GM21576 (cell line): ENCODE measurements at regions not wholly inside any gene's neighbourhood (a gene's known extent, or its start where the extent isn't known, plus 50 kb on each side); places are given as distances from the start of the nearest gene placed in this dataset.
"Not testable (repeated sequence)": the region's sequence is repeated elsewhere in the genome, so short reads cannot be mapped to it uniquely, and the experiment has no call there.

Experiments
- ATAC-seq: cut with Tn5 transposase; IDR thresholded peaks from one replicate; pipeline ENCODE4 v1.9.1; 2021; ENCODE audit warnings: mild to moderate bottlenecking, moderate library complexity; ENCODE audit not compliant: unreplicated experiment

DNA sequence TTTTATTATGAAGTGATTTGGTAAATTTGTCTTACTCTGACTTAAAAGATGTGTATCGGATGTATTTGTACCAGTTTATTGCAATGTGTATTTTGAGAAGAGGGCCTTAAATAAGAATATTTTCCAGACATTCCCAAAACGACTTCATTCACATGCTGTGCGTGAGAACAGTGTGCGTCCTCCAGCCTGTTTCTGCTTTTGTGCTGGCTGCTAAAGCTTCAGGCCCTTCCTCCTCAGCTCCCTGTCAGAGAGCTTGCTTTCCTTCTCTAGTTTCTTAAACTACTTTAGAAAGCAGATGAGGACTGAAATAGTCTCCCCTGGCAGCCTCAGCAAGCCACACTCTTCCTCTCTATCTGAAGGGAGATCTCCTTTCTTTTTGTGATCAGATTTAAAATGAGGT lies 157.8 kb downstream of the SAMD5 start:
- ATAC-seq: no peak

GRCh38 chr6:147667082-147667481 lies 158.6 kb downstream of the SAMD5 start:
- ATAC-seq: no peak

DNA sequence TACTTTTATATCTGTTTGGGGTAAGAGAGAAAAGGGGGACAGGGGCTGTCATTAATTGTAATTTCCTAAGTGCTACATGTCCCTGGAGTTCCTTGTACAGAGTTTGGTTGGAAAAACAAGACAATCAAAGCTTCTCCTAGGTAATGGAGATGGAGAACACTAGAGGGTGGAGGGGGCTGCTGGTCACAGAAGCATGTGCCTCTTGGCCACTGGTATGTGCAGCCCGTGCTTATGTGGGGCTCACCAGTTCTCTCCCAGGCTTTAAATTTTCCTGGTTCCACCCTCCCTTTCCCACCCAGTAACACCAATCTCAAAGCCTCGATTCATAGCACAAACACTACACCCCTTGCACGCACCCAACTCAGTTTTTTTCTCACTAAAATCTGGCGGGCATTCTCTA lies 165.6 kb downstream of the SAMD5 start:
- no peak for ATAC-seq

GRCh38 chr6:147674794-147675193 lies 166.3 kb downstream of the SAMD5 start:
- no peak for ATAC-seq

- ATAC-seq: no peak
These were observed 166.8 kb downstream of the SAMD5 start for GRCh38 chr6:147675281-147675680.

GRCh38 chr6:147676495-147677199 lies 168.2 kb downstream of the SAMD5 start:
- no peak for ATAC-seq

GRCh38 chr6:147677647-147678046 lies 169.2 kb downstream of the SAMD5 start:
- no peak for ATAC-seq

- ATAC-seq: no peak
These were observed 169.8 kb downstream of the SAMD5 start for GRCh38 chr6:147678253-147678652.

GRCh38 chr6:147684906-147685305 lies 176.4 kb downstream of the SAMD5 start:
- no peak for ATAC-seq

- ATAC-seq: no peak
These were observed 180.9 kb downstream of the SAMD5 start for GRCh38 chr6:147689398-147689797.

- no peak for ATAC-seq
These were observed 183.0 kb downstream of the SAMD5 start for GRCh38 chr6:147691446-147691845.

DNA sequence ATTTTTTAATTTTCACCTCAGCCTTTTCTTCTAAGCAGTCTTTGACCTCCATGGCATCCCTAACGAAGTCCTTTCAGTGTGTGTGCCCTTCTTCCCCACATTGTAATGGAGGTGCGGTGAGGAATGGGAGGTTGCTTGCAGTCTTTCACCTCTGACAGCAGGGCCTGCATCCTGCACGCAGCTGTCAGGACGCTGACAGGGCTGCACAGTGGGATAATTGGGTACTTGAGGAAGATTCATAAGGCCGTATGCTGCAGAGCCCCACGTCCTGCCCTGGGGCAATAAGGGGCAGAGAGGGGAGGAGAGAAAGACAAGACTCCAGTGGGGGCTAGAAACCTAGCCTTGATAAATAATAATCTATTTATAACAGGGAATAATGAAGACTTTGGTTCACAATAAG lies 184.7 kb downstream of the SAMD5 start:
- ATAC-seq: no peak

- ATAC-seq: not testable (repeated sequence)
These were observed 186.1 kb downstream of the SAMD5 start for GRCh38 chr6:147694556-147694955.

DNA sequence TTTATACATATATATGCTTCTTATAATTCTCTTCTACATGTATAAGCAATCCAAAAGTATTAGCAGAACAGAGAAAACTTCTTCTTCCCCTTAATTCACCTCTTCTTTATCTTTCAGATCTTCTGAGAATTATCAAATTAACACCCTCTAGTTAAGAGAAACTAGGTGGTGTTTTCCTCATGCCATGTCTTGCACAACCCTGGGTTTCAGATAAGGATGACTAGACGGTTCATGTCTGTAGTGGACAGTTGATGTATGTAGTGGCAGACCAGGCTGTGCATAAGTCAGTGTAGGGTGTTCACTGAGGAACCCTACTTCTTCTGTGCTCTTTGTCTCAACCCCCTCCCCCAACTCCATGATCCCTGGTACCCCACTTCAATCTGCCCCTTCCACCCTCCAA lies 187.3 kb downstream of the SAMD5 start:
- ATAC-seq: no peak

DNA sequence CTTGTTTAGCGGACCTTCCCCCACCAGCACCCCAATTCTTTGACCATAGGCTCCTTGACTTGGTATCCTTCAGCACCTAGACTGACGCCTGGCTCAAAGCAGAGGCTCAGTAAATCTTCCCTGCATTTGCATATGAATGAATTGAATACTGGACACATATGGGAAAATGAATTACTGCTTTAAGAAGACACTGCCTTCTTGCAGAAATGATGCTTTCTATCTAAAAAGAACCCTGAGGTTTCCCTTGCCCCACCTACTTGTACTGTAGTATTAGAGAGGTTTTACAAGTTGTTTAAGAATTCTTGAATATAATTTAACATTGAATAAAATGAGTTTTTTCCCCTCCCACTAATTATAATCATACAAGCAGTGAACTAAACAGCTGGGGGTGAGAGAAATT lies 190.7 kb downstream of the SAMD5 start:
- ATAC-seq: no peak

GRCh38 chr6:147699637-147700036 lies 191.1 kb downstream of the SAMD5 start:
- no peak for ATAC-seq

DNA sequence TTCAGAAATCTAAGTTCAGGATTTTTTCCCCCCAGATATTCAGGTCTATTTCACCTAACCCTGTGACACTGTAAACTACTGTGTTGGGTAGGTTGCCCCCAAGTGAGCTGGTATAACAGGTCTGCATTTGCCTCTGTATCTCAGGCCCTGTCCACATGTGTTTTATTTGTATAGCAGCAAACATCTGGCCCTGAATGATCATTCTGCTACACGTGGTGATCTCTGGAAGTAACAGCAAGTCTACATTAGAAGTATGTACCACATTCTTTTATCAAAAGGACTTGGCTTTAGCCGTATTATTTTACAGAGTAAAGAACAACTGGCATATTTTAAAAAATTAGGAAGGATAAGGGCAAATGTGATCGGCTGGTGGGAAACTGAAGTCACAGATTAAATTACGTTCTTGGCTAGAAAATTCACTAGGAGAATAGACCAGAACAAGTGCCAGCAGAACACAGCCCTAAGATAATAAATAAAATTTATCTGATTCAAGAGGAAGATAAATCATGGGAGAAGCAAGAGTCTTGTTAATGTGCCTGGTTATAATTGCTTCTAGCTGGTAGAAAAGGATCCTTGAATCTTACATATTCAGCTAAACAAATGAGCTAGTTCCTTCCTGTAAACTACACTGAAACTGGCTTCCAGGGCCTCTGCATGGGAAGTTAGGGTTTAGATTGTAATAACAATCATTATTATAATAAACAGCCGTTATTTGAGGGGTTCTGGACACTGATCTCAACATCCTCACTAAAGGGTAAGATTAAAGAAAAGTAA lies 192.1 kb downstream of the SAMD5 start:
- no peak for ATAC-seq

DNA sequence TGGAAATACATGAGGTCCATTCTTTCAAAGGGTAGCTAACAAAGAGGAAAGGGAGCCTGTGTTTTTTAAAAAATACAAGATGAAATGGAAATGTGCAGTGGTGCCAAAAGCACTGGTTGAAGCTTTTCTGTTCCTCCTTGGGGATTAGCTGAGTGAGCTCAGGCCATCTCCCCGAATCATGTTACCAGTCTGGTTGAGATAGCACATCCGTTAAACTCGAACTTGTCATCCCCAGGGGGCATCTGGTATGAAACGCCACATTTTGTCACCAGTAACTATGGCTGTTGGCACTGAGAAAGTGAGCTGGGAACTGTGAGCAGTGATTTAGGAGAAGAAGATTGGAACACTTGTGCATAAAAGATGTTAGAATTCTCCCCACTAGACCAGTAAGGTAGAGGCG lies 196.2 kb downstream of the SAMD5 start:
- no peak for ATAC-seq

GRCh38 chr6:147707524-147707923 lies 199.0 kb downstream of the SAMD5 start:
- no peak for ATAC-seq

GRCh38 chr6:147708170-147708569 lies 199.7 kb downstream of the SAMD5 start:
- no peak for ATAC-seq

DNA sequence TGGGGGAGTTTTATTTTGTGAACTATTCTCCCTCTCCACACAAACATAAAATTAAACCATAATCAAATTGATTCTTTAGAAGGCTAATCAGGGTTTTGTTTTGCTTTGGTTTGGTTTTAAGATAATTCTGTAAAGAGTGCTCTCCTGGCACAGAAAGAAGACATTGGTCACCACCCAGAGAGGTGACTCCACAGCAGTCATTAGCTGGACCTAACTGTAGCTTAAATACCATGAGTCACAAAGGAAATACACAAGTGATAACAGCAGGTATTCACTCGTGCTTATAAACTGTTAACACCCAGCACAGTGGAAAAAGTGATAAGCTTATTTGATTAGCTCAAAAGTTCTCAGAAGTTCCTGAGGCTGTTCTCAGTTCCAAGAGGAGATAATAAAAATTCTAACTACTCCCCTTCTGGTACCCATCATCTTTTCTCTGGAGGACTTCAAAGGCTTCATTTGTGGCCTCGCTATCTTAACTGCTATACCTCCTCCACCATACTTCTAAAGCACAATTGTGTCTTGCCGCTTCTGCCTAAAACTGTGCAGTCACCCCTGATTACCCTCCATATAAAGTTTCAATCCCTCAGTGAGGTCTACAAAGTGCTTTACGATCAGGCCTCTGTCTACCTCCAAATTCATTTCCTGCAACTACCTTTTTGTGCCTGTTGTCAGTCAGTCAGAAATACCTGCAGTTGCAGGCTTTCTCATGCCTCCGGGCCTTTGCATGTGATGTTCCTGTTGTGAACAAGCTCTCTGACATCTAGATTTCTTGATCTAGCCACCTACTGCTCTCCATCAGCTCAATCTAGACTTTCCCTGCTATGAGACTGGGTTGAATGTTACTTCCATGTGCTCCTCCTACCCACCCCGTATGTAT lies 201.1 kb downstream of the SAMD5 start:
- ATAC-seq: no peak

GRCh38 chr6:147710890-147711289 lies 202.4 kb downstream of the SAMD5 start:
- no peak for ATAC-seq
